Esophagus muscularis mucosa (tissue), 4 donors: ENCODE measurements at regions not wholly inside any gene's neighbourhood (a gene's known extent, or its start where the extent isn't known, plus 50 kb on each side); places are given as distances from the start of the nearest gene placed in this dataset.

ENCODE experiments used
- DNase-seq: peaks from one replicate; pipeline ENCODE4 v3.0.0-alpha.2; 2017; ENCODE audit errors: extremely low spot score
- H3K27ac ChIP-seq, 4 donors: fragments of 200-600 bp; sonication (generic); replicated peaks in 1 of 4; 1 replicate in 3 of 4; 2 replicates in 1 of 4; pipeline ENCODE4 v1.5.1; 2016 to 2019; ENCODE audit warnings: mild to moderate bottlenecking in 1 of 4
- H3K27me3 ChIP-seq, 4 donors: fragments of 200-600 bp; sonication (generic); one replicate each; pipeline versions ENCODE4 v1.5.1 to v1.6.0; 2016 to 2019
- H3K36me3 ChIP-seq, 4 donors: fragments of 200-600 bp; sonication (generic); one replicate each; pipeline ENCODE4 v1.5.1; 2016 to 2019
- H3K4me1 ChIP-seq, 4 donors: fragments of 200-600 bp; sonication (generic); one replicate each; pipeline ENCODE4 v1.5.1; 2016 to 2019
- H3K4me3 ChIP-seq, 4 donors: fragments of 200-600 bp; sonication (generic); 1 replicate in 2 of 4; 2 replicates in 2 of 4; pipeline ENCODE4 v1.5.1; 2016 to 2019; ENCODE audit warnings: mild to moderate bottlenecking in 4 of 4, moderate library complexity in 1 of 4
- H3K9me3 ChIP-seq, 4 donors: fragments of 200-600 bp; sonication (generic); 1 replicate in 3 of 4; 2 replicates in 1 of 4; pipeline ENCODE4 v1.5.1; 2016 to 2019
- EP300 ChIP-seq: sonication (generic); formaldehyde crosslinking; IDR thresholded peaks from one replicate; pipeline ENCODE4 v1.6.1; 2017; ENCODE audit warnings: antibody characterized with exemption
- POLR2A ChIP-seq: fragments of 450-650 bp; IDR thresholded peaks from one replicate; pipeline ENCODE4 v1.6.1; 2017; ENCODE audit warnings: antibody characterized with exemption, moderate library complexity, mild to moderate bottlenecking, low read depth
- POLR2AphosphoS5 ChIP-seq, 2 donors: sonication (generic); formaldehyde crosslinking; IDR thresholded peaks; one replicate each; pipeline ENCODE4 v1.6.1; 2017; ENCODE audit warnings: antibody characterized with exemption in 2 of 2
- WGBS: methylation state at CpG from one replicate; pipeline ENCODE4 v1.1.5; 2018; 5-methylcytosine and 5-hydroxymethylcytosine counted together
- intact Hi-C: fragments of 100-400 bp; cut with DNase I; formaldehyde crosslinking; loops from one replicate; pipeline ENCODE4 v1.15.1; 2023
- TF ChIP-seq, protein P1 (sequence below), 3 experiments: fragments of 200-600 bp in 2 of 3; fragments of 450-650 bp in 1 of 3; sonication (generic) in 2 of 3; IDR thresholded peaks; one replicate each; pipeline ENCODE4 v1.5.1; 2017 to 2019; ENCODE audit warnings: antibody characterized with exemption in 3 of 3, mild to moderate bottlenecking in 2 of 3, moderate library complexity in 1 of 3

DNA sequence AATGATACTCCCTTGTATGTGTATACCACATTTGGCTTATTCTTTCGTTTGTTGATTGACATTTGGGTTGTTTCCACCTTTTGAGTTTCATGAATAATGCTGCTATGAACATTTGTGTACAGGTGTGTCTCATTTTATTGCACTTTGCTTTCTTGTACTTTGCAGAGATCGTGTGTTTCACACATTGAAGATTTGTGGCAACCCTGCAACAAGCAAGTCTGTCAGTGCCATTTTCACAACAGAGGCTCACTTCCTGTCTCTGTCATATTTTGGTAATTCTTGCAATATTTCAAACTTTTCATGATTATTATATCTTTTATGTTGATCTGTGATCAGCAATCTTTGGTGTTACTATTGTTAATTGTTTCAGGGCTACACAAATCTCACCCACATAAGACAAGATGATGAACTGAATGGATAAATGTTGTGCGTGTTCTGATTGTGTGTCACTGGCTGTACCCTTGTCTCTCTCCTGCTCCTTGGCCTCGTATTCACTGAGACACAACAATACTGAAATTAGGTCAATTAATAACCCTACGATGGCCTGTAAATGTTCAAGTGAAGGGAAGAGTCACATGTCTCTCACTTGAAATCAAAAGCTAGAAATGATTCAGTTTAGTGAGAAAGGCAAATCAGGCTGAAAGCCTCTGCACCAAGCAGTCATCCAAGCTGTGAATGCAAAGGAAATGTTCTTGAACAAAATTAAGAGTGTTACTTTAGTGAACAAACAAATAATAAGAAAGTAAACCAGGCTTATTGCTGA lies 133.6 kb upstream of the JCAD start:
- H3K9me3 ChIP-seq = no peaks in the 10 kb centered on the region
- peaks cover 0 to 5% (median under 1%) of the 10 kb centered on the region in 4 donors for H3K4me1 ChIP-seq
- no peaks in the 10 kb centered on the region for H3K27me3 ChIP-seq
- TF ChIP-seq POLR2AphosphoS5 (IDR thresholded peaks at IDR 0.05) (no peak), POLR2A (no peak)
- 86% methylated on average over 5 of the region's 5 CpGs for WGBS
- intact Hi-C loops = no loop called here
- no peak for DNase-seq
- H3K27ac ChIP-seq = no peak overlapping the region
- no peaks in the 10 kb centered on the region for H3K36me3 ChIP-seq
- H3K4me3 ChIP-seq = no peak overlapping the region

GRCh38 chr10:30190577-30191552 lies 131.5 kb upstream of the JCAD start:
- Histone ChIP-seq H3K9me3 (no peaks in the 10 kb centered on the region), H3K4me1 (peaks cover 13 to 22% (median 18%) of the 10 kb centered on the region in 4 donors), H3K27ac (no peak overlapping the region), H3K36me3 (no peaks in the 10 kb centered on the region), H3K4me3 (no peak overlapping the region), H3K27me3 (no peaks in the 10 kb centered on the region)
- no peak for DNase-seq
- intact Hi-C loops = no loop called here
- 90% methylated on average over 14 of the region's 14 CpGs for WGBS
- TF ChIP-seq EP300 (no peak), POLR2A (no peak), POLR2AphosphoS5 (IDR thresholded peaks at IDR 0.05) (no peak)
- TF ChIP-seq, protein P1, sequence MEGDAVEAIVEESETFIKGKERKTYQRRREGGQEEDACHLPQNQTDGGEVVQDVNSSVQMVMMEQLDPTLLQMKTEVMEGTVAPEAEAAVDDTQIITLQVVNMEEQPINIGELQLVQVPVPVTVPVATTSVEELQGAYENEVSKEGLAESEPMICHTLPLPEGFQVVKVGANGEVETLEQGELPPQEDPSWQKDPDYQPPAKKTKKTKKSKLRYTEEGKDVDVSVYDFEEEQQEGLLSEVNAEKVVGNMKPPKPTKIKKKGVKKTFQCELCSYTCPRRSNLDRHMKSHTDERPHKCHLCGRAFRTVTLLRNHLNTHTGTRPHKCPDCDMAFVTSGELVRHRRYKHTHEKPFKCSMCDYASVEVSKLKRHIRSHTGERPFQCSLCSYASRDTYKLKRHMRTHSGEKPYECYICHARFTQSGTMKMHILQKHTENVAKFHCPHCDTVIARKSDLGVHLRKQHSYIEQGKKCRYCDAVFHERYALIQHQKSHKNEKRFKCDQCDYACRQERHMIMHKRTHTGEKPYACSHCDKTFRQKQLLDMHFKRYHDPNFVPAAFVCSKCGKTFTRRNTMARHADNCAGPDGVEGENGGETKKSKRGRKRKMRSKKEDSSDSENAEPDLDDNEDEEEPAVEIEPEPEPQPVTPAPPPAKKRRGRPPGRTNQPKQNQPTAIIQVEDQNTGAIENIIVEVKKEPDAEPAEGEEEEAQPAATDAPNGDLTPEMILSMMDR (IDR thresholded peaks at IDR 0.05) = no peak

DNA sequence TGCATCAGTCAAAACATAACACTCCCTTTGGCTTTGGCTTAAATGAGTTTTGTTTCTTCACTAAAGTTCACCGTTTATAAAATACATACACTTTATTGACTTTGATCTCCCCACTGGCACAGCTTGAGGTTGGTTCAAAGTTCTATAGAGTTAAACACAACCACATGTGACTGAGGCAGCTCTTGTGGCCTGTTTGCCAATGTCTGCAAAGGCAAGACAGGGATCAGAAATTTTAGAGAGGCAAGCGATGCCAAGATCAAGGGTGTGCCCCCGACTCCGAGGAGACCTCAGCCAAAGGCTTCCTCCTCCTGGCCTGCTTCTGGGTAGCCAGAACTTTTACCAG lies 129.8 kb upstream of the JCAD start:
- DNase-seq = no peak
- intact Hi-C loops = loop anchor here (10.0 kb wide), 1 partner anchor 124 kb away; no protein-coding TSS in a partner anchor
- Histone ChIP-seq H3K27me3 (no peaks in the 10 kb centered on the region), H3K4me3 (no peak overlapping the region), H3K9me3 (no peaks in the 10 kb centered on the region), H3K36me3 (no peaks in the 10 kb centered on the region), H3K4me1 (peaks cover 15 to 27% (median 23%) of the 10 kb centered on the region in 4 donors), H3K27ac (peak overlapping the region in 1 of 4 donors; percentile 66)
- 59% methylated on average over 4 of the region's 4 CpGs for WGBS
- TF ChIP-seq, protein P1 (IDR thresholded peaks at IDR 0.05) = no peak
- TF ChIP-seq EP300 (no peak), POLR2AphosphoS5 (IDR thresholded peaks at IDR 0.05) (no peak), POLR2A (no peak)

DNA sequence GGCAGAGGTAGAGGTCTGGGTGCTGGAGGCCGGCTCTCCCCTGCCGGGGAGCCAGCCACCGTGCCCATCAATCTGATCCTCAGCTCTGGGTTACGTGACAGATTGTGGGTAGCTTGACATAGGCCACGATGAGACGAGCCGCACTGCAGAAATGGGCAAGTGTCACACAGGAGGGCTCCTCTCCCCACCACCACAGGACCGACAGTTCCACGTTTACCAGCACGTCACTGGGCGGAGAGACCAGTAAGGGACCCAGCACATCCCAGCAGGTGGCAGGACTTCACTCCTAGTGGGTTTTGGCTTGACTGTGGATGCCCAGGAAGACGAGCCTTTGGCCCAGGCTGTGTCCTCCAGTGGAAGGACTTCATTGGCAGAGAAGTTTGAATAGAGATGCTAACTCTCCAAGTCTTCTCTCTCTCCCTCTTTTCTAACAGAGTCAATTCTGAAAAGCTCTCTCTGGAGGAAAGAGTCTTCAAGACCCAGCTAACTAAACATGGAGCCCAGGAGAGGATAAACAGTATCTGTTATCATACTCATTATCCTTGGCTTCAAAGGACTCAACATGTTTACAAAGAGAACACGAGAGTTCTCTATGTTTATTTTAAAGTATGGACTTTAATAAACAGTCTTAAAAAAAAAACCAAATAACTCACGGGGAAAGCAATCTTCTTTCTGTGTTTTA lies 129.3 kb upstream of the JCAD start:
- H3K27me3 ChIP-seq = no peaks in the 10 kb centered on the region
- intact Hi-C loops = loop anchor here (10.0 kb wide), 1 partner anchor 124 kb away; no protein-coding TSS in a partner anchor
- WGBS = 75% methylated on average over 14 of the region's 14 CpGs
- H3K4me1 ChIP-seq = peaks cover 15 to 27% (median 23%) of the 10 kb centered on the region in 4 donors
- peak overlapping the region in 1 of 4 donors; percentile 12 for H3K4me3 ChIP-seq
- H3K36me3 ChIP-seq = no peaks in the 10 kb centered on the region
- H3K27ac ChIP-seq = peak overlapping the region in 3 of 4 donors; percentile 35 to 66 (median 45)
- H3K9me3 ChIP-seq = no peaks in the 10 kb centered on the region
- DNase-seq = no peak
- TF ChIP-seq POLR2A = no peak
- no peak for TF ChIP-seq EP300
- TF ChIP-seq, protein P1 (IDR thresholded peaks at IDR 0.05) = no peak
- TF ChIP-seq POLR2AphosphoS5 (IDR thresholded peaks at IDR 0.05) = no peak
